ENCODE measurements at regions not wholly inside any gene's neighbourhood (a gene's known extent, or its start where the extent isn't known, plus 50 kb on each side); places are given as distances from the start of the nearest gene placed in this dataset.

DNA sequence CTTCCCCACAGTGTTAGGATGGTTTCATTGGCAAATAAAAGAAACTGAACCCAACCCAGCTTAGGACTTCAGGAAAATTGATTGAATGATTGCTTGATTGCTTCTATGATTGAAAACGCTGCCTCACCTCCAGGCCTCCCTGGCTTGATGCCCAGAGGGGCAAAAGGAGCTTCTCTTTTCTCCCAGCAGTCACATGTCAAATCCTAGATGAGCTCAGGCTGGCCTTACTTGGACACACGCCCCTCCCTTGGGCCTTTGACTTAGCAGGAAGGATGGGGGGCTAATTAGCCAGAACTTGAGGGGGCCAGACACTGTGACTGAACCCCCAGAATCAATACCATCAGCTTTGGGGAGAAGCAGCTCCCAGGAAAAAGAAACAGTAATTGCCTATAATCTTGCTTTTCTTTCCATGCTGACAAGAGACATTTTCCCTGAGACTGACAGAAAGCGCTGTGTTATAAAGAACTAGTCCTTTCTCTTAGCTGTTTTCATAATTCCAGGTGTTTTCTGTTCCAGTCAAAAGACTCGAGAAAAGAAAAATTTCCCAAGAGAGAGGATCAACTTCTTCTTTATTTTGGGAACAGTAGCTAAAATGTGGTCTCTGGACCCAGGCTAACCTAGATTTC is 50.8 kb upstream of the ATP5PO start:
- TF ChIP-seq KLF5 (IDR thresholded peaks at IDR 0.05; ENCODE audit: partially characterized antibody) = no peak
- TF ChIP-seq, protein P1, sequence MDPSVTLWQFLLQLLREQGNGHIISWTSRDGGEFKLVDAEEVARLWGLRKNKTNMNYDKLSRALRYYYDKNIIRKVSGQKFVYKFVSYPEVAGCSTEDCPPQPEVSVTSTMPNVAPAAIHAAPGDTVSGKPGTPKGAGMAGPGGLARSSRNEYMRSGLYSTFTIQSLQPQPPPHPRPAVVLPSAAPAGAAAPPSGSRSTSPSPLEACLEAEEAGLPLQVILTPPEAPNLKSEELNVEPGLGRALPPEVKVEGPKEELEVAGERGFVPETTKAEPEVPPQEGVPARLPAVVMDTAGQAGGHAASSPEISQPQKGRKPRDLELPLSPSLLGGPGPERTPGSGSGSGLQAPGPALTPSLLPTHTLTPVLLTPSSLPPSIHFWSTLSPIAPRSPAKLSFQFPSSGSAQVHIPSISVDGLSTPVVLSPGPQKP (IDR thresholded peaks at IDR 0.05; ENCODE audit: low read depth, low read length) = no peak

All from GM12878 (cell line).